Thymus (tissue), 11 donors: ENCODE measurements at regions not wholly inside any gene's neighbourhood (a gene's known extent, or its start where the extent isn't known, plus 50 kb on each side); places are given as distances from the start of the nearest gene placed in this dataset.
A peak's percentile ranks its signal among the peaks of the same experiment; 100 is the strongest.

Experiments used
- DNase-seq, 9 donors: peaks; one replicate each; pipeline ENCODE4 v3.0.0-alpha.2; 2013; ENCODE audit warnings: low spot score in 9 of 9, low read depth in 6 of 9, missing footprints in 1 of 9
- H3K27ac ChIP-seq, 2 donors: one replicate each; pipeline ENCODE4 v1.5.1; 2013; ENCODE audit warnings: control low read depth in 1 of 2, low read depth in 1 of 2, low read length in 1 of 2, mild to moderate bottlenecking in 1 of 2, moderate library complexity in 1 of 2
- H3K27me3 ChIP-seq, 2 donors: one replicate each; pipeline ENCODE4 v1.5.1; 2013; ENCODE audit warnings: low read length in 1 of 2; ENCODE audit not compliant: control insufficient read depth in 2 of 2, insufficient read depth in 1 of 2
- H3K36me3 ChIP-seq, 2 donors: one replicate each; pipeline ENCODE4 v1.5.1; 2013; ENCODE audit warnings: low read length in 1 of 2, mild to moderate bottlenecking in 1 of 2, moderate library complexity in 1 of 2; ENCODE audit not compliant: control insufficient read depth in 2 of 2, insufficient read depth in 2 of 2
- H3K4me1 ChIP-seq, 2 donors: one replicate each; pipeline ENCODE4 v1.5.1; 2013; ENCODE audit warnings: low read length in 2 of 2; ENCODE audit not compliant: control insufficient read depth in 2 of 2, insufficient read depth in 2 of 2
- H3K4me3 ChIP-seq, 2 donors: one replicate each; pipeline ENCODE4 v1.5.1; 2013; ENCODE audit warnings: low read length in 2 of 2, control low read depth in 1 of 2, mild to moderate bottlenecking in 1 of 2
- H3K9me3 ChIP-seq, 2 donors: one replicate each; pipeline ENCODE4 v1.5.1; 2013; ENCODE audit warnings: low read length in 1 of 2, mild to moderate bottlenecking in 1 of 2; ENCODE audit not compliant: control insufficient read depth in 2 of 2, insufficient read depth in 1 of 2
- WGBS: extraction: QIAGEN DNeasy Blood & Tissue Kit; methylation state at CpG from one replicate; pipeline ENCODE4 v1.1.7; 2013; 5-methylcytosine and 5-hydroxymethylcytosine counted together
- donor health status: healthy.

- Histone ChIP-seq H3K4me1 (peaks cover 5 to 8% of the 10 kb centered on the region in 2 donors), H3K36me3 (no peaks in the 10 kb centered on the region), H3K27me3 (no peaks in the 10 kb centered on the region), H3K27ac (no peak overlapping the region), H3K4me3 (no peak overlapping the region), H3K9me3 (no peaks in the 10 kb centered on the region)
- 96% methylated on average over 7 of the region's 7 CpGs for WGBS
- no peak for DNase-seq
Measured at GRCh38 chr12:91988086-91988923, 157.3 kb downstream of the BTG1 start.

GRCh38 chr12:91986084-91986483 is 159.6 kb downstream of the BTG1 start:
- Histone ChIP-seq H3K4me3 (no peak overlapping the region), H3K27me3 (no peaks in the 10 kb centered on the region), H3K27ac (no peak overlapping the region), H3K4me1 (peaks cover 3 to 5% of the 10 kb centered on the region in 2 donors), H3K36me3 (no peaks in the 10 kb centered on the region), H3K9me3 (no peaks in the 10 kb centered on the region)
- no peak for DNase-seq
- 91% methylated on average over 2 of the region's 2 CpGs for WGBS

- Histone ChIP-seq H3K27me3 (no peaks in the 10 kb centered on the region), H3K4me1 (peaks cover 3 to 5% of the 10 kb centered on the region in 2 donors), H3K9me3 (no peaks in the 10 kb centered on the region), H3K36me3 (no peaks in the 10 kb centered on the region), H3K27ac (no peak overlapping the region), H3K4me3 (no peak overlapping the region)
- 82% methylated on average over 8 of the region's 8 CpGs for WGBS
- no peak for DNase-seq
Measured at GRCh38 chr12:91985002-91985787, 160.5 kb downstream of the BTG1 start.

- WGBS, result 83% methylated on average over 5 of the region's 5 CpGs
- Histone ChIP-seq H3K4me1 (peaks cover 3 to 5% of the 10 kb centered on the region in 2 donors), H3K27ac (no peak overlapping the region), H3K9me3 (no peaks in the 10 kb centered on the region), H3K36me3 (no peaks in the 10 kb centered on the region), H3K4me3 (no peak overlapping the region), H3K27me3 (no peaks in the 10 kb centered on the region)
- DNase-seq, result no peak
Measured at GRCh38 chr12:91984556-91984955, 161.1 kb downstream of the BTG1 start.

GRCh38 chr12:91983935-91984334 is 161.7 kb downstream of the BTG1 start:
- WGBS, result 98% methylated on average over 3 of the region's 3 CpGs
- DNase-seq, result no peak
- H3K27me3 ChIP-seq, result no peaks in the 10 kb centered on the region

GRCh38 chr12:91982946-91983345 is 162.7 kb downstream of the BTG1 start:
- WGBS, result 97% methylated on average over 5 of the region's 5 CpGs
- no peaks in the 10 kb centered on the region for H3K9me3 ChIP-seq
- H3K4me1 ChIP-seq, result peaks cover 3 to 5% of the 10 kb centered on the region in 2 donors
- H3K27me3 ChIP-seq, result no peaks in the 10 kb centered on the region
- no peak for DNase-seq
- no peak overlapping the region for H3K4me3 ChIP-seq
- H3K36me3 ChIP-seq, result no peaks in the 10 kb centered on the region
- H3K27ac ChIP-seq, result no peak overlapping the region

More at GRCh38 chr12:91983935-91984334, 161.7 kb downstream of the BTG1 start:
- H3K9me3 ChIP-seq, result no peaks in the 10 kb centered on the region
- H3K27ac ChIP-seq, result no peak overlapping the region
- H3K4me1 ChIP-seq, result peaks cover 3 to 5% of the 10 kb centered on the region in 2 donors
- H3K4me3 ChIP-seq, result no peak overlapping the region
- no peaks in the 10 kb centered on the region for H3K36me3 ChIP-seq

GRCh38 chr12:91980389-91980821 is 165.2 kb downstream of the BTG1 start:
- Histone ChIP-seq H3K27ac (no peak overlapping the region), H3K36me3 (no peaks in the 10 kb centered on the region), H3K27me3 (no peaks in the 10 kb centered on the region), H3K4me1 (no peaks in the 10 kb centered on the region), H3K4me3 (no peak overlapping the region), H3K9me3 (no peaks in the 10 kb centered on the region)
- no peak for DNase-seq

GRCh38 chr12:91978143-91978542 is 167.5 kb downstream of the BTG1 start:
- peak overlapping the region in 1 of 2 donors; percentile 18 for H3K27ac ChIP-seq
- no peaks in the 10 kb centered on the region for H3K9me3 ChIP-seq
- no peak overlapping the region for H3K4me3 ChIP-seq
- WGBS, result 80% methylated on average over 2 of the region's 2 CpGs
- H3K36me3 ChIP-seq, result no peaks in the 10 kb centered on the region
- H3K27me3 ChIP-seq, result no peaks in the 10 kb centered on the region
- DNase-seq, result peak in 3 of 9 donors; percentile 6 to 48 (median 13)
- no peaks in the 10 kb centered on the region for H3K4me1 ChIP-seq

- WGBS, result 99% methylated on average over 6 of the region's 6 CpGs
- H3K36me3 ChIP-seq, result no peaks in the 10 kb centered on the region
- H3K27me3 ChIP-seq, result no peaks in the 10 kb centered on the region
- no peak overlapping the region for H3K27ac ChIP-seq
- no peaks in the 10 kb centered on the region for H3K4me1 ChIP-seq
- DNase-seq, result no peak
- no peaks in the 10 kb centered on the region for H3K9me3 ChIP-seq
- no peak overlapping the region for H3K4me3 ChIP-seq
Measured at GRCh38 chr12:91975891-91976290, 169.8 kb downstream of the BTG1 start.
